Osteoblast (primary cell): ENCODE measurements at regions not wholly inside any gene's neighbourhood (a gene's known extent, or its start where the extent isn't known, plus 50 kb on each side); places are given as distances from the start of the nearest gene placed in this dataset.

Experiments used
- DNase-seq: peaks from one replicate; pipeline ENCODE4 v3.0.0; 2011; ENCODE audit warnings: low spot score, mixed read lengths; ENCODE audit not compliant: insufficient read length; ENCODE audit errors: missing footprints
- H2AFZ ChIP-seq: 2 replicates; pipeline ENCODE4 v1.6.0; 2011; ENCODE audit warnings: mild to moderate bottlenecking, low read length
- H3K27ac ChIP-seq: 2 replicates; pipeline ENCODE4 v1.5.1; 2011; ENCODE audit warnings: mild to moderate bottlenecking, low read depth, low read length, moderate library complexity
- H3K27me3 ChIP-seq: 2 replicates; pipeline ENCODE4 v1.6.0; 2012; ENCODE audit warnings: mild to moderate bottlenecking, control low read depth, inconsistent platforms, low read length, moderate library complexity; ENCODE audit not compliant: insufficient read depth
- H3K36me3 ChIP-seq: 2 replicates; pipeline ENCODE4 v1.5.1; 2011; ENCODE audit warnings: mild to moderate bottlenecking, low read length, control low read depth, moderate library complexity; ENCODE audit not compliant: insufficient read depth
- H3K4me1 ChIP-seq: 2 replicates; pipeline ENCODE4 v1.5.1; 2011; ENCODE audit warnings: mild to moderate bottlenecking, low read length, control low read depth, moderate library complexity; ENCODE audit not compliant: insufficient read depth
- H3K4me2 ChIP-seq: 2 replicates; pipeline ENCODE4 v1.6.0; 2011; ENCODE audit warnings: mild to moderate bottlenecking, low read length; ENCODE audit not compliant: insufficient read depth
- H3K4me3 ChIP-seq: fragments of 200-600 bp; sonication (generic); 3 replicates; pipeline ENCODE4 v1.5.1; 2012; ENCODE audit warnings: mild to moderate bottlenecking, low read length, inconsistent platforms; ENCODE audit not compliant: insufficient read depth
- H3K79me2 ChIP-seq: 2 replicates; pipeline ENCODE4 v1.6.0; 2012; ENCODE audit warnings: mild to moderate bottlenecking, low read length, control low read depth, inconsistent platforms; ENCODE audit not compliant: insufficient read depth
- H3K9me3 ChIP-seq: 2 replicates; pipeline ENCODE4 v1.5.1; 2011; ENCODE audit warnings: low read depth, low read length, control low read depth
- H4K20me1 ChIP-seq: 2 replicates; pipeline ENCODE4 v1.6.0; 2012; ENCODE audit warnings: mild to moderate bottlenecking, low read length, control low read depth; ENCODE audit not compliant: insufficient read depth
- TF ChIP-seq, protein P1 (sequence below): IDR thresholded peaks from 2 replicates; pipeline ENCODE4 v1.5.1; 2011; ENCODE audit warnings: mild to moderate bottlenecking, low read depth, low read length, moderate library complexity; ENCODE audit errors: extremely low read depth

DNA sequence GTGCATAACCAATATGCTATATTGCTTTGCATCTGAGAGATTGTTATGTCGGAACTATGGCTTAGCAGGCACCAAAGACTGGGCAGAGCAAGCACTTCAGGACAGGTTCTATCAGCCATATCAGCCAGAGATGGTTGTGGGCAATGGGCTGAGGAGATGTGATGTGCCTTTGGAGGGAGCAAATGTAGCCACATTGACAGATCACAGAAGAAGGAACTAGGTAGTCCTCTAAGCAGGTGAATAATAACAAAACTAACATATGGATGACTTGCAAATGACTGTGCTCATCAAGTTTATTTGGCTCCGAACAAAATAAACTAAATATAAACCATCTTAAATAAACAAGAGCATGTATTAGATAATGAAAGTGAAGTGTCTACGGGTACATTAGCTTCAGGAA, 291.7 kb downstream of the RMST start:
- no peaks in the 10 kb centered on the region for H3K36me3 ChIP-seq
- TF ChIP-seq, protein P1, sequence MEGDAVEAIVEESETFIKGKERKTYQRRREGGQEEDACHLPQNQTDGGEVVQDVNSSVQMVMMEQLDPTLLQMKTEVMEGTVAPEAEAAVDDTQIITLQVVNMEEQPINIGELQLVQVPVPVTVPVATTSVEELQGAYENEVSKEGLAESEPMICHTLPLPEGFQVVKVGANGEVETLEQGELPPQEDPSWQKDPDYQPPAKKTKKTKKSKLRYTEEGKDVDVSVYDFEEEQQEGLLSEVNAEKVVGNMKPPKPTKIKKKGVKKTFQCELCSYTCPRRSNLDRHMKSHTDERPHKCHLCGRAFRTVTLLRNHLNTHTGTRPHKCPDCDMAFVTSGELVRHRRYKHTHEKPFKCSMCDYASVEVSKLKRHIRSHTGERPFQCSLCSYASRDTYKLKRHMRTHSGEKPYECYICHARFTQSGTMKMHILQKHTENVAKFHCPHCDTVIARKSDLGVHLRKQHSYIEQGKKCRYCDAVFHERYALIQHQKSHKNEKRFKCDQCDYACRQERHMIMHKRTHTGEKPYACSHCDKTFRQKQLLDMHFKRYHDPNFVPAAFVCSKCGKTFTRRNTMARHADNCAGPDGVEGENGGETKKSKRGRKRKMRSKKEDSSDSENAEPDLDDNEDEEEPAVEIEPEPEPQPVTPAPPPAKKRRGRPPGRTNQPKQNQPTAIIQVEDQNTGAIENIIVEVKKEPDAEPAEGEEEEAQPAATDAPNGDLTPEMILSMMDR = no peak
- no peaks in the 10 kb centered on the region for H3K4me1 ChIP-seq
- no peaks in the 10 kb centered on the region for H3K79me2 ChIP-seq
- H4K20me1 ChIP-seq = no peaks in the 10 kb centered on the region
- H3K9me3 ChIP-seq = no peaks in the 10 kb centered on the region
- no peak overlapping the region for H3K4me3 ChIP-seq
- H3K27me3 ChIP-seq = no peaks in the 10 kb centered on the region
- no peak overlapping the region for H3K4me2 ChIP-seq
- no peak overlapping the region for H3K27ac ChIP-seq
- DNase-seq = no peak
- H2AFZ ChIP-seq = no peak overlapping the region

DNA sequence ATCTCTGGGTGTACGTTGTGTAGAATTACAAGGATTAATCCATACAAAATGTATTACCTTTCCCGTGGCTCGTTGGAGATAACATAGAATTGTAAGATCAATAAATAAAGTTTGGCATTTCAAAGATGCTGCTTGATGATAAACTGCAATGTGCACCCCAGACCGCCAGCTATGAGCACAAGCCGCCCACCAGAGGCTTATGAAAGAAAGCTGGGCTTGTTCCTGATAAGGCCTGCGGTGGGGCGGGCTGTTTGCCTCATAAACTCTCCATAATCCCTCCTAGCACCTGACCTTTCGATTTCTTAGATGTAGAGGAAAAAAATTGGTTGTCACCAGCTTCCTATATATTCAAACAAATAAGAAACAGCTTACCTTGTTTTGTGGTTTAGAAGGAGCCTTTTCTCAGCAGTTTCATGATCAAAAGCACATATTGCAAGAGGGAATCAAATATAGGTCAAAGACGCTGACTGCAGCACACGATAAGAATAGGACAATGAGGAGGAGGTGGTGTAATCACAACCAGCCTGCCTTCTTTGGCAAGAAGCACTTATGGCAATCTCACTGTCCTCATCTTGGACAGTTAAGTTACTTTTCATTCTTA, 293.6 kb downstream of the RMST start:
- Histone ChIP-seq H3K79me2 (no peaks in the 10 kb centered on the region), H3K4me3 (no peak overlapping the region), H3K27ac (no peak overlapping the region), H3K27me3 (no peaks in the 10 kb centered on the region), H3K4me1 (no peaks in the 10 kb centered on the region), H4K20me1 (no peaks in the 10 kb centered on the region), H3K36me3 (no peaks in the 10 kb centered on the region), H2AFZ (no peak overlapping the region), H3K9me3 (no peaks in the 10 kb centered on the region), H3K4me2 (no peak overlapping the region)
- TF ChIP-seq, protein P1 = no peak
- DNase-seq = no peak

DNA sequence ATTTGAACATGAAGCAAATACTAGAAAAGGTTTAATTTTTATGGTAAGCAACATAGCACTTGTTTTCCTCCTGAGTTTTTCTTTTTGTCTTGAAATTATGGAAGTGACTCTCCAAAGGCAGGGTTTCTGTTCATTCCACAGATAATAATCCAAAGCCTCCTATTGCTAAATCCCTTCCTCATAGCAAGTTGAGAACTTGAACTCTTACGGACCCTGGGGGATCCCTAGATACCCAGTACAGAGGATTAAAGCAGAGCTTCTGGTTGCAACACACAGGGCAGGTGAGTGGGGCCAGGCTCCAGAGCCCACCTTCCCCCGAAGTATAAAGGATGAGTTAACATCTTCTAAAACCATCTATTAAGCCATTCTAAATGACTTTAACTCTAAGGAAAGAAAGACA, 294.1 kb downstream of the RMST start:
- no peaks in the 10 kb centered on the region for H4K20me1 ChIP-seq
- H3K36me3 ChIP-seq = no peaks in the 10 kb centered on the region
- TF ChIP-seq, protein P1 = no peak
- no peak overlapping the region for H3K4me3 ChIP-seq
- H3K27me3 ChIP-seq = no peaks in the 10 kb centered on the region
- no peak overlapping the region for H2AFZ ChIP-seq
- no peaks in the 10 kb centered on the region for H3K4me1 ChIP-seq
- no peak overlapping the region for H3K27ac ChIP-seq
- H3K79me2 ChIP-seq = no peaks in the 10 kb centered on the region
- DNase-seq = no peak
- H3K4me2 ChIP-seq = no peak overlapping the region
- H3K9me3 ChIP-seq = no peaks in the 10 kb centered on the region

- H4K20me1 ChIP-seq = no peaks in the 10 kb centered on the region
- H3K27me3 ChIP-seq = no peaks in the 10 kb centered on the region
- H3K4me3 ChIP-seq = no peak overlapping the region
- no peaks in the 10 kb centered on the region for H3K36me3 ChIP-seq
- H3K9me3 ChIP-seq = no peaks in the 10 kb centered on the region
- no peaks in the 10 kb centered on the region for H3K4me1 ChIP-seq
- no peak overlapping the region for H3K4me2 ChIP-seq
- H3K27ac ChIP-seq = no peak overlapping the region
- TF ChIP-seq, protein P1 = no peak
- DNase-seq = no peak
- no peak overlapping the region for H2AFZ ChIP-seq
- no peaks in the 10 kb centered on the region for H3K79me2 ChIP-seq
Observed at GRCh38 chr12:97757481-97758193, 295.0 kb downstream of the RMST start.
